HG03097 (cell line): ENCODE measurements at regions not wholly inside any gene's neighbourhood (a gene's known extent, or its start where the extent isn't known, plus 50 kb on each side); places are given as distances from the start of the nearest gene placed in this dataset.
"Not testable (repeated sequence)": the region's sequence is repeated elsewhere in the genome, so short reads cannot be mapped to it uniquely, and the experiment has no call there.

Experiments used
- ATAC-seq: cut with Tn5 transposase; IDR thresholded peaks from one replicate; pipeline ENCODE4 v1.9.1; 2021; ENCODE audit not compliant: unreplicated experiment, low FRiP score

DNA sequence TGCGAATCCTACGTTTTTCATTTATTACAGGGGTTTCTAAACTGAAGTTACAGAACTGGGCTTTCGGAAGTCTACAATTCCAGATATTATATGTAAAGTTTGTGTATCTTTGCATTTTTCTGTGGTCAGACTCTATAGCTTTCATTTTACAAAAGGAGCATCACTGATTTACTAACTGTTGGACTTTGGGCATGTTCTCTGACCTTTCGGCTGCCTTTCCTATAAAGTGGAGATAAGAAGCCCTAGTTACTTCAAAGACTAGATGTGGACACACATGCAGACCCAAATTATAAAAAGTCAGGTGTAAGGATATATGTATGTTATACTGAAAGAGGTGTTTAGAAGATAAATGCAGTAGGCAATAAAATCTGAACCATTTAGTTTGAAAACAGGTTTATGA is 126.6 kb upstream of the PRKCQ start:
- ATAC-seq: no peak

DNA sequence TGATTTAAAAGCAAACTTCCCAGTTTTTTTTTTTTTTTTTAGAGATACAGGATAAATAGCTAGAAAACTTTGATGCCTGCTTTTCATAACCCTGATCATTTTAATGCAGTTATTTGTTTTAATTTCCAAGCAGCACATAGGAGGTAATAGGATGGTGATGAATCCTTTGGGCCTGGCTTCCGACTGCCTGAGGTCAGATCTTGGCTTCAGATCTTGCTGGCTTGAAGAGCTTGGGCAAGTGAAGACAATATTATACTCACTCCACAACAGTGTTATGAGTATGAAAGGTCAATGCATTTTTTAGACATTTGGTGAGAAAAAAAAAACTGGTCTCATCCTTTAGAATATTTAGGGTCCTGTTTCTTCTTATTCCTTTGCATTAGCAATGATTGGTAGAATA is 124.8 kb upstream of the PRKCQ start:
- ATAC-seq: no peak

- not testable (repeated sequence) for ATAC-seq
These were observed 122.8 kb upstream of the PRKCQ start for GRCh38 chr10:6702833-6703232.

GRCh38 chr10:6702030-6702429 is 122.0 kb upstream of the PRKCQ start:
- no peak for ATAC-seq

DNA sequence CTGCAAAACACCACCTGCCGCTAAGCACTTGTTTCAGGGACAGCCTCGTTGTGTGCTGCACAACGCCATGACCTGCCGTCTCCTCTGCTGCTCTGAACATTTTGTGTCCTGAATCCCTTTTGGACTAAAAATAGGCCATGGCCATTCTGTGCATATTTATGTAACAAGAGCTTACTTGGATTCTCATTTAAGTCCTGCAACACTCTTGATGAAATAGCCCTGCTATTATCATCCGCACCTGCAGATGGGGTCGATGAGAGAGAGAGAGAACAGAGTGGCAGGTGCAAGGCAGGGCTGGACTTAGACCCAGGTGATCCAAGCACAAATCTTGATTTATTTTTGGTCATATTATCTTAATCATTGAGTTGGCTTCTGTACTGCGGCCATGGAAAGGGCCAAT is 121.2 kb upstream of the PRKCQ start:
- no peak for ATAC-seq

DNA sequence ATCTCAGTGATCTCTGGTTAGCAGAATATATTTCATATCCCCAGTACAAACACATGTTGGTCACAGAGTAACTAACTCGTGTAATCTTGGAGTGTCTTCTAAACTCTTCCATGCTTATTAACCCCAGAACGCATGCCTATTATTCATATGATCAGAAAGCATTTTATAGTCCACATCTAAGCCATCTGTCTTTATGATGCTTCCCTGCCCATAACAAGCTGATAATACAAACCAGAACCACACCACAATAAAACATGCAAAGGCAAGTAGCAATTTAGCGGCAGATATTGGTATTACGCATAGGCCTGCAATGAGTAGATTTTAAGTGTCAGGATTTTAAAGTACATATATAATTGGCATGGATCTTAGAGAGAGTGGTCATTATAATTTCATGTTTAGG is 120.0 kb upstream of the PRKCQ start:
- no peak for ATAC-seq

- no peak for ATAC-seq
These were observed 119.3 kb upstream of the PRKCQ start for GRCh38 chr10:6699336-6699735.

DNA sequence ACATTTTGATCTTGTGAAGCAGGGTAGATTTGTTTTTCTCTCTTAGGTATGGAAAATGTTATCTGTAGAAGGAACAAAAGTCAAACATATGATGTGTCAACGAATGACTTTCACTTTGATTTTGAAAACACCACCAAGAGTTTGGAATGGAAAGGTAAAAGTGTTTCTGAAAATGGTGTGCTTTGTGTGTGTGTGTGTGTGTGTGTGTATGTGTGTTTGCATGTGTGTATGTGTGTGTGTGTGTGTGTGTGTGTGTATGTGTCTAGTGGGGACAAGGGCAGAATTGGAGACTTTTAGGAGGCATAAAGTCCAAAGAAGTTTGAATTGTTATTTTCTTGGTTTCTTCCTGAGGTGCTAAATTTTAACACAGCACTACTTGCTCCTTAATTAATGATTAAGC is 115.4 kb upstream of the PRKCQ start:
- no peak for ATAC-seq

GRCh38 chr10:6694447-6695140 is 114.5 kb upstream of the PRKCQ start:
- no peak for ATAC-seq

DNA sequence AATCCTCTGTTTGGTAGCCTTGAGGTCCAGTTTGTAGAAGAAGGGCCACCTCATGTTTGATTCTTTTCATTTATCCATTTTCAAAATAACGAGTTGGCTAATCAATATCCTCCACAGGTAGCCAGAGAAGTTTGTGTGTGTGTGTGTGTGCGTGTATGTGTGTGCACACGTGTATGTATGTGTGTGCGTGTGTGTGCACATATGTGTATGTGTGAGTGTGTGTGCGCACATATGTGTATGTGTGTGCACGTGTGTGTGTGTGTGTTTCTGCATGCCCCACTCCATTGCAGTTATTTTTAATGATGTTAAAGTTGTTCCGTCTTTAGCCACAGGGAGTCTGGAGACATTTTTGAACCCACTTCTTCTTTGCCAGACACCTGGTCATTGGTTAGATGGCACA is 112.8 kb upstream of the PRKCQ start:
- ATAC-seq: no peak

DNA sequence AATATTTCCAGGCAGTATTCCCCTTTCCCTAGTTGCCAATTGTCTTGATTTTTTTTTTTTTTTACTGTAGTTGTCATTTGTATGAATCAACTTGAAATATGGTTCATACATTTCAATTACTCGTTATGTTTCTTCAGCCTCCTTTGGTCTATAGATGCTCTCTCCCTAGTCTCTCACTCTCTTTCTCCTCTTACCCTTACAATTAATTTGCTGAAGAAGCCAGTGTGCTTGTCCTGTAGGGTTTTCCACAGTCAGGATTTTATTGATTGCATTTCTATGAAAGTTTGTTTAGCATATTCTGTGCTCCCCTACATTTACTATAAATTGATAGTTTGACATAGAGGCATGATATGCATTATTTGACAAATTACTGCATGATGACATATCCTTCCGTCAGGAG is 112.0 kb upstream of the PRKCQ start:
- ATAC-seq: no peak

DNA sequence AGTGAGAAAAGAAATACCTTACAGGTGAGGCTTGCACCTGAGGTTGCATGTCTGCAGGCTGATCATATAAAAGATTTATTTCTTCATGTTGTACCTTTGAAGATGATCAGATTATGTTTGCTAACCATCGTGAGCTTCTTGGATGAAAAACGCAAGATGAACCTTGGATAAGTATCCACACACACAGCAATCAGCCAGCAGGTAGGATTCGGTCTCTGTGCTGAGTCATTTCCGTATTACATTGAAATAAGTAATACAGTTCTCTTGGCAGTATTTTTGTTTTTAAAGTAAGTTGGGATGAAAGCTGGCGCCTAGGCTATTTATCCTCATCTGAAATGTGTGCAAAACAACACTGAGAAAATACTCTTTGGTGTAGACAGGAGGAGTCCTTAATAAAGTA is 109.0 kb upstream of the PRKCQ start:
- no peak for ATAC-seq

DNA sequence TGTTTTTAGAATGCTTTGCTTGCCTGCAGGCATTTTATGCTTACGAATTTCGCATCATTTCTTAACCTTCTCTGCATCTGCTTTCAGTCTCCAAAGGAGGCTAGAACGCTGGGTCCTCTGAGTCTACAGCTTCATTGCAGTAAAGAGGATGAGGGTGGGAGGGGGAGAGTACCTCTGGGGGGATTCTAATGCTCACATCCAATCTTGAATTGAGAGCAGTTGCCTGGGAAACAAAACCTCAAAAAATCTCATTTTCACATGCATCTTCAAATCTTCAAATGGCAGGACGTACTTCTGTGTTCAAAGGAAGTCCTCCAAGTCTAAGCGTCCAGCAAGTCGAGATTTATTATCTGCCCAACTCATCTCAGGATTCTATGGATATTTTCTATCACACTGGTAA is 100.7 kb upstream of the PRKCQ start:
- no peak for ATAC-seq

DNA sequence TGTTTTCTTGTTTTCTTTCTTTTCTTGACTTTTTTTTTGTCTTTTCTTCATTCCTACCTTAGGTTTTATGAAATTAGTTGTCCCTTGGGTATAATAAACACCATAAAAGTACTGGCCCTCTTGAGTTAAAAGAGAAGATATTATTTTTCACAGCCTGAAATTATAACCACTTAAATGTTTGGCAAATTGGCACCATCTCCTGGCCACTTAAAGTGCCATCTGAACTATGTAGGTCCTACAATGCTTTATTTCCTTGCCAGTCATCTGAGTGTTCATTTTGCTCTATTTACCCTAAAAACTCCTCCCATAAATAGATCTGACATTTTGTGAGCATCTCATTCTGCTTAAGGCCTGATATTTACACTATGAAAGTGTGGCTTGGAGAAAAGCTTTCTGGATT is 98.9 kb upstream of the PRKCQ start:
- no peak for ATAC-seq

GRCh38 chr10:6678211-6678803 is 98.2 kb upstream of the PRKCQ start:
- no peak for ATAC-seq

DNA sequence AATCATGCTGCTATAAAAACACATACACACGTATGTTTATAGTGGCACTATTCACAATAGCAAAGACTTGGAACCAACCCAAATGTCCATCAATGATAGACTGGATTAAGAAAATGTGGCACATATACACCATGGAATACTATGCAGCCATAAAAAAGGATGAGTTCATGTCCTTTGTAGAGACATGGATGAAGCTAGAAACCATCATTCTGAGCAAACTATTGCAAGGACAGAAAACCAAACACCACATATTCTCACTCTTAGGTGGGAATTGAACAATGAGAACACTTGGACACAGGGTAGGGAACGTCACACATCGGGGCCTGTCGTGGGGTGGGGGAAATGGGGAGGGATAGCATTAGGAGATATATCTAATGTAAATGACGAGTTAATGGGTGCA is 97.1 kb upstream of the PRKCQ start:
- ATAC-seq: not testable (repeated sequence)

GRCh38 chr10:6674291-6674690 is 94.2 kb upstream of the PRKCQ start:
- no peak for ATAC-seq

GRCh38 chr10:6671976-6672375 is 91.9 kb upstream of the PRKCQ start:
- no peak for ATAC-seq

DNA sequence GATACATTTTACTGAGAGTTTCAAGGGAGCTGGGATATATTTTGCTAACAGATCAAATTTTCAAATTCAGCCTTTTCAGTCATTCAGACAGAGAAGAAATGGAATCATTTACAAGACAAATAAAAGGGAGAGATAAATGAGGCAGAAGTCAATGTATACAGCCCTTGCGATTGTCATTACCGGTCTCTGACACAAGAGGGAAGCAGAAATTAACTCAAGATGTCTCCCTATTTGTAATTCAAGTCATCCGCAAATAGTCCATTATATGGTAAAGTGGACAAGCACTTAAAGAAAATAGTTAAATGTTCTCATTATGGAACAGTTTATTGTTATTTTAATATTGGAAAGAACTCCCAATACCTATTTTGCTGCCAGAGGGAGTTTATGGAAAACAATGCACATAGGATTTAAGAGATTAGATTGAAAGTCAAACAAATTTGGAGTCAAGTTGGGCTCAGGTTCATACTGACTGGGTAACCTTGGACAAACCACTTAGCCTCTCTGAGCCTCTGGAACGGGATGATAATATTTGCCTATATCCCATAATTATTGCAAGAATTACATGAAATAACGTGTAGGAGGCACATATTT is 89.3 kb upstream of the PRKCQ start:
- no peak for ATAC-seq

- ATAC-seq: no peak
These were observed 87.7 kb upstream of the PRKCQ start for GRCh38 chr10:6667679-6668270.

DNA sequence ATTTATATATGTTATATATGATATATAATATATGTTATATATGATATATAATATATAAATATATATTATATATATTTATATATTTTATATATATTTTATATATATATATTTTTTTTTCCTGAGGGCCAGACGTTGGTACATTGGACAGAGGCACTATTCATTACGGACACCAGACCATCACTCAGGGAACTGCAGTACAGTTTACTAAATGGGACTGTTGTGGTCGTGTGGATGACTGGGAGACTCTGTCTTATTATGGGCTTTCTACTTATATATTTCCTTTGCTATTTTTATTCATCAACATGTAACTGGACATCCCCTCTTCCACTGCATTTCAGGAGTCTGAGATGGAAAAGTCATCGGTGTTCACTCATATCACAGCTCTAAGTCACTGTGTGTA is 87.1 kb upstream of the PRKCQ start:
- ATAC-seq: no peak

DNA sequence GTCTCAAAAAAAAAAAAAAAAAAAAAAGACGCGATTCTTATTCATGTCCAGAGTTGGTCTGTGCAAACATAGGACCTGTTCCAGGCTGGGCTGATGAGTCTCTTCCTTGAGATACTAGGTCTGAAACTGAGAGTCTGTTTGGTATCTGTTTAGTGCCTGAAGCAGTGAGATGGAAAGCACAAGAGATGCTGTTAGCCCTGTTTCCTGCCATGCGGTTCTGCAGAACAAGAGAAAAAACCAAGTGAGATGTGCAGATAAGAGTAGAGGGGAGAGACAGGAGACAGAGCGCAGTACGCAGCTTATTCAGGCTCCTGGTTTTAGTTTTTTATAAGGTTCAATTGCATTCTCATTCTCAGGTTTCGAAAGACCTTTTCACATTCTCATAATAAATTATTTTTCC is 85.8 kb upstream of the PRKCQ start:
- ATAC-seq: no peak
